ENCODE measurements at regions not wholly inside any gene's neighbourhood (a gene's known extent, or its start where the extent isn't known, plus 50 kb on each side); places are given as distances from the start of the nearest gene placed in this dataset.

GRCh38 chr5:25604681-25605080 is 959.9 kb upstream of the CDH10 start:
- no peaks in the 10 kb centered on the region for H3K9me3 ChIP-seq (ENCODE audit: control insufficient read depth, insufficient read depth, low read depth, low read length)
- H3K36me3 ChIP-seq (ENCODE audit: control insufficient read depth, insufficient read depth, low read length), result no peaks in the 10 kb centered on the region
- no peaks in the 10 kb centered on the region for H3K4me1 ChIP-seq (ENCODE audit: control insufficient read depth, extremely low read depth, insufficient read depth, low read length)
- TF ChIP-seq EZH2 (IDR thresholded peaks at IDR 0.05; ENCODE audit: low read length, missing control alignments) (no peak), CTCF (conservative IDR thresholded peaks at IDR 0.05 in 1 of 2, IDR thresholded peaks at IDR 0.05 in 1 of 2; ENCODE audit: low read depth in 1 of 2, low read length in 2 of 2) (no peak)
- no peak overlapping the region for H3K4me2 ChIP-seq (ENCODE audit: extremely low read depth, insufficient read depth, low read length)
- no peaks in the 10 kb centered on the region for H3K79me2 ChIP-seq (ENCODE audit: control insufficient read depth, insufficient read depth, low read length)
- no peak overlapping the region for H3K4me3 ChIP-seq (replicated peaks in 1 of 4; ENCODE audit: control extremely low read depth in 1 of 4, insufficient read depth in 1 of 4, low read depth in 3 of 4, low read length in 4 of 4)
- no peaks in the 10 kb centered on the region for H3K27me3 ChIP-seq (ENCODE audit: control insufficient read depth, insufficient read depth, low read length)
- H3K27ac ChIP-seq (ENCODE audit: insufficient read depth, low read length), result no peak overlapping the region
- no peak overlapping the region for H3K9ac ChIP-seq (ENCODE audit: insufficient read depth, low read length)
- DNase-seq (ENCODE audit: low read depth in 2 of 2), result no peak
- no peaks in the 10 kb centered on the region for H4K20me1 ChIP-seq (ENCODE audit: control insufficient read depth, extremely low read depth, insufficient read depth, low read length)
- no peak overlapping the region for H2AFZ ChIP-seq (ENCODE audit: low read length)

GRCh38 chr5:25579111-25579510 is 934.3 kb upstream of the CDH10 start:
- H2AFZ ChIP-seq (ENCODE audit: low read length), result no peak overlapping the region
- H4K20me1 ChIP-seq (ENCODE audit: control insufficient read depth, extremely low read depth, insufficient read depth, low read length), result no peaks in the 10 kb centered on the region
- DNase-seq (ENCODE audit: low read depth in 2 of 2), result no peak
- H3K9me3 ChIP-seq (ENCODE audit: control insufficient read depth, insufficient read depth, low read depth, low read length), result no peaks in the 10 kb centered on the region
- H3K9ac ChIP-seq (ENCODE audit: insufficient read depth, low read length), result no peak overlapping the region
- no peaks in the 10 kb centered on the region for H3K36me3 ChIP-seq (ENCODE audit: control insufficient read depth, insufficient read depth, low read length)
- H3K4me2 ChIP-seq (ENCODE audit: extremely low read depth, insufficient read depth, low read length), result no peak overlapping the region
- TF ChIP-seq CTCF (conservative IDR thresholded peaks at IDR 0.05 in 1 of 2, IDR thresholded peaks at IDR 0.05 in 1 of 2; ENCODE audit: low read depth in 1 of 2, low read length in 2 of 2), result no peak
- TF ChIP-seq EZH2 (IDR thresholded peaks at IDR 0.05; ENCODE audit: low read length, missing control alignments), result no peak
- no peaks in the 10 kb centered on the region for H3K79me2 ChIP-seq (ENCODE audit: control insufficient read depth, insufficient read depth, low read length)
- no peak overlapping the region for H3K27ac ChIP-seq (ENCODE audit: insufficient read depth, low read length)
- H3K4me1 ChIP-seq (ENCODE audit: control insufficient read depth, extremely low read depth, insufficient read depth, low read length), result no peaks in the 10 kb centered on the region
- H3K4me3 ChIP-seq (replicated peaks in 1 of 4; ENCODE audit: control extremely low read depth in 1 of 4, insufficient read depth in 1 of 4, low read depth in 3 of 4, low read length in 4 of 4), result no peak overlapping the region
- H3K27me3 ChIP-seq (ENCODE audit: control insufficient read depth, insufficient read depth, low read length), result no peaks in the 10 kb centered on the region

- H3K27me3 ChIP-seq (ENCODE audit: control insufficient read depth, insufficient read depth, low read length), result no peaks in the 10 kb centered on the region
- H3K36me3 ChIP-seq (ENCODE audit: control insufficient read depth, insufficient read depth, low read length), result no peaks in the 10 kb centered on the region
- TF ChIP-seq CTCF (conservative IDR thresholded peaks at IDR 0.05 in 1 of 2, IDR thresholded peaks at IDR 0.05 in 1 of 2; ENCODE audit: low read depth in 1 of 2, low read length in 2 of 2) (no peak), EZH2 (IDR thresholded peaks at IDR 0.05; ENCODE audit: low read length, missing control alignments) (no peak)
- H2AFZ ChIP-seq (ENCODE audit: low read length), result no peak overlapping the region
- H3K27ac ChIP-seq (ENCODE audit: insufficient read depth, low read length), result no peak overlapping the region
- no peak overlapping the region for H3K9ac ChIP-seq (ENCODE audit: insufficient read depth, low read length)
- no peaks in the 10 kb centered on the region for H3K4me1 ChIP-seq (ENCODE audit: control insufficient read depth, extremely low read depth, insufficient read depth, low read length)
- H3K4me3 ChIP-seq (replicated peaks in 1 of 4; ENCODE audit: control extremely low read depth in 1 of 4, insufficient read depth in 1 of 4, low read depth in 3 of 4, low read length in 4 of 4), result no peak overlapping the region
- no peaks in the 10 kb centered on the region for H3K9me3 ChIP-seq (ENCODE audit: control insufficient read depth, insufficient read depth, low read depth, low read length)
- no peaks in the 10 kb centered on the region for H4K20me1 ChIP-seq (ENCODE audit: control insufficient read depth, extremely low read depth, insufficient read depth, low read length)
- DNase-seq (ENCODE audit: low read depth in 2 of 2), result no peak
- no peaks in the 10 kb centered on the region for H3K79me2 ChIP-seq (ENCODE audit: control insufficient read depth, insufficient read depth, low read length)
- no peak overlapping the region for H3K4me2 ChIP-seq (ENCODE audit: extremely low read depth, insufficient read depth, low read length)
Observed at GRCh38 chr5:25573691-25574090, 928.9 kb upstream of the CDH10 start.

All from fibroblast of lung (primary cell).